ENCODE measurements at regions not wholly inside any gene's neighbourhood (a gene's known extent, or its start where the extent isn't known, plus 50 kb on each side); places are given as distances from the start of the nearest gene placed in this dataset.
"Not testable (repeated sequence)": the region's sequence is repeated elsewhere in the genome, so short reads cannot be mapped to it uniquely, and the experiment has no call there.

DNA sequence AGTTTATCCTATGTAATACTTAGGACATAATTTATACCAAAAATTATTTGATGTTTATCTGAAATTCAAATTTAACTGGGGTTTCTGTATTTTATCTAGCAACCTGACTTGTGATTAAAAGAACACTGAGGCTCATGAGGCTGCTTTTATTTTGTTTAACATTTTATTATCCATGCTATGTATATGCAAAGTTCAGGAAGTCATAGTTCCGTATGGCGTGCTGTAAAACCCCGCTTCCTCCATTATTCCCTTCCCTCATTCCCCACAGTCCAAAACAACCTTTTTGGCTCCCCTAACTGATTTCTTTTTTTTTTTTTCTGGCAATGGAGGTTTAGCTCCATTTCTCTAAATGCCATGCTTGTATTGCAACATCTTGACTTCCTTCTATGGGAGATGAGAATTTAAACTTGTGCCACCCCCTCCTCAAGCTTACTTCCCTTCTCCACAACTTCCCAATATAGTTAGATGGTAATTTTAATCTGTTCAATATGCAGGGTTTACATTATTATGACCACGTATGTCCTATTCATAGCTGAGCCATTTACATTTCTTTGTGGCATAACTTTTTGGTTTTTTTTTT, 138.0 kb upstream of the DNAH14 start:
- no peak for DNase-seq

DNA sequence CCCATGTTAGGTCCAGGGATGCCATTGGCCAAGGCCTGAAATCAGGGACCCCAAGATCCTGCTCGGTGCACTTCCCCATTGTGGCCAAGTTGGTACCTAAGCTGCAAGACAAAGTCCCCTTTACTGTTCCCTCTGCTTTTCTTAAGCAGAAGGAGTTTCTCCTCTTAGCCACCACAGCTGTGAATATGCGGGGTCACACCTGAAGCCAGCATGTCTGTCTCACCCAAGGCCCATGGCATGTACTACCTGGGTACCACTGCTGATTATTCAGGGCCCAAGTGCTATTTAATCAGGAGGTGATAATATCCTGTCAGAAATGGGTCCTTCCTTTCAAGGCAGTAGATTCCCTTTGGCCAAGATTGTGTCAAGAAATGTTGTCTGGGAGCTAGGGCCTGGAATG, 133.9 kb upstream of the DNAH14 start:
- no peak for DNase-seq

DNA sequence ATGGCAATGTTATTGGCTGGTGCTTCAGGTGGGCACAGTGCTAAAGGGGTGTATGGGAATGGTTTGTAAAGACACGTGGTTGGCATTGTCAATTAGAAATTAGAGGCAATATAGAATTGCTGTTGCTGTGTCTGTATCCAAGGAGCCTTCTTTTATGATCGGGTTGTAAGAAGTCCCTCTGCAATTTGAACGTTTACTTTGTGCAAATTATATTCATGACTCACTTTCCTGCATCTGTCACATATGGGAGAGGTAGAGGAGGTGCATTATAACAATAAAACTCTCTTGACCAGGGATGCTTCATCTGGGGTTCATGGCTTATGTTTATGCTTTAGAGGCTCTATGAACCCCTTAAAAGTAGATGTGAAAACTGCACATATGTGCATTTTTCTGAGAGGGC, 130.4 kb upstream of the DNAH14 start:
- DNase-seq = no peak

DNA sequence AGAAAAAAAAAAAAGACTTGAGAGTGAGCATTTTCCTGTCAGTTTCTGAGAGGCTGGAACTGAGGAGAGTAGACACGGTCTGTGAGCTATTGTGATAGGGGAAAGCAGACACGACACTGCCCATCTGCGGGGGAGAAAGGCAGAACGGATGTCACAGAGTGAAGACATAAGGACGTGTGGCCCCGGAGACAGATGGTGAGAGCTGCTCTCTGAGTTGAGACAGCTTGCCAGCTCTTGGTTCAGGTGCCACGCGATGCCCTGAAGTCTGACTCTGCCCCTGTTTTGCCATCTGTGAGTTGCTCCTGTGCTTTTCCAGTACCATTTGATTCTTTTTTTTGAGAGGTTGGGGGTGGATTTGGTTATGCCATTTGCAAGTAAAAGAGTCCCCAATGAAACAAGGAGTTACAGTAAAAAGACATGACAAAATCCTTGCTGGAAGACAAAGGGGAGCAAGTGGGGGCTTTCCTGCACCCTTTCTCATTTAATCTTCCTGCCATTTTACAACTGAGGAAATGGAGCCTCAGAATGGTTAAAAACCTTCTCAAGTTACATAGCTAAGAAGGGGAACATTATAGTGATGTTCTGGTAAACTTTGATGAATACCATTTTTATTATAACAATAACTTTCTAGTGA, 128.9 kb upstream of the DNAH14 start:
- no peak for DNase-seq

DNA sequence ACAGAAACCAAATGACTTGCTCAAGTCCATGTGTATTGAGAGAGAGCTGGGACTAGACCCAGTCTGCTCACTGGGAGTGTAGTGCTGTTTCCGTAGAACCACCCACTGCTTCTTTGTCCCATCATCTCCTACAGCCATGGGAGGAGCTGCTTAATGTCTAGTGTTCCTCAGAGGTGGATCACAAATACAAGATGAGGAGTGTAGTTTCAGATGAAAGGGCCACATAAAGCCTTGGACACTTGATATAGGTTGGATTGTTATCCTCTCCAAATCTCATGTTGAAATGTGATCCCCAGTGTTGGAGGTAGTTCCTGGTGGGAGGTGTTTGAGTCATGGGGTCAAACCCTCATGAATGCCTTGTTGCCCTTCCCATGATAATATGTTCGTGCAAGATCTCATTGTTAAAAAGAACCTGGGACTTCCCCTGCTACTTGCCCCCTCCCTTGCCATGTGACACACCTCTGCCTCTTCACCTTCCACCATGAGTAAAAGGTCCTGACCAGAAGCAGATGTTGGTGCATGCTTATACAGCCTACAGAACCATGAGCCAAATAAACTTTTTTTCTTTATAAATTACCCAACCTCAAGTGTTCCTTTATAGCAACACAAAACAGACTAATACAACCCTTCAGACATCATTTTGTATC, 127.5 kb upstream of the DNAH14 start:
- DNase-seq = no peak

DNA sequence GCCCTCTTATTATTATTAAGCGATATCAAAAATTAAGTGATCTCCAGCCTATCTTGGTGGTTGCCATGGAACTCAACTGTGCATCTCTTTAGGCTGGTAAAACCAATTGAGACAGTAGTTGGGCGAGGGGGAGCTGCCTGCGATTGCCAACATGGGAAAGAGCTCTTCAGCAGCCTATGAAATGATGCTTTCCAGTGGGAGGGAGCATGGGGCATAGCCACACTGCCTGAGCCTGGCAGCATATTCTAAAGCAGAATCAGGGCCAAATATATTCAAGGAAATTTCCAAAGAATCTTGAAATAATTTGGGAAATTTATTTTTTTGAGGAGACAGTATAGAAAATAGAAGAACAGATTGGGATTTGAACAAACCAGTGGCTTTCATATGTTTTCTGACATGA, 126.9 kb upstream of the DNAH14 start:
- no peak for DNase-seq

DNA sequence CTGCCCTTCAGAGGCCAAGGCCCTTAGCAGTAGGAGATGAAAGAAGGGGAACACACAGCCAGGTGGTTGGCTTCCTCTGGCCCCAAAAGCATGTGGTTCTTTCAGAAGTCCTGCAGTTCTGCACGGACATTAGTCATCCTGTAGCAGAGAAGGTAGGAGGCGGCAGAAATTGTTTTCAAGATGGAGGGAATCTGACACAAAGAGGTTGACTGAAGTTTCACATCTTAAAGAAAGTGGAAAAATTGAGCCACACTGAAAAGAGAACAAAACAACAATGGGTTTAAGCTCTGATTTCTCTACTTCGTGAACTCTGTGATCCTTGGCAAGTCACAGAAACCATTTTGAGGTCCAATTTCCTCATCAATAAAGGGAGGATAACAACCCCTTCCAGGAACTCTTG, 125.3 kb upstream of the DNAH14 start:
- no peak for DNase-seq

DNA sequence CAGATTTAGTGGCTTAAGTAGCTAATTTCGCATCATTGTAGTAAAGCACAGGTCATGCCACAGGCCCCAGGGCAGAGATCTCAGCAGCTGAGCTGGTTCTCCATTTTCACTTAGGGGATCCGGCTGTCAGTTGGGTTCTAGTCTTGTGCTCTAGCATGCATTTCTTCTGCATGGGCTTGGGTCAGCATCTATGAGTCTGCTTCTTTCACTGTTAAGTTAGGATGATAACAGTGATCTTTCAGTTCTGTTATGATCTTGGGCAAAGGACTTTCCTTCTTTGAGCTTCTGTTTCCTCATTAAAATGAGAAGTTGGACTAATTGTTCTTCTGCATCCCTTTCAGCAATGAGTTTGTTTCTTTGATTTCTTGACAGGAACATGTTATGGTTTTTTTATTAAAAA, 123.6 kb upstream of the DNAH14 start:
- no peak for DNase-seq

DNA sequence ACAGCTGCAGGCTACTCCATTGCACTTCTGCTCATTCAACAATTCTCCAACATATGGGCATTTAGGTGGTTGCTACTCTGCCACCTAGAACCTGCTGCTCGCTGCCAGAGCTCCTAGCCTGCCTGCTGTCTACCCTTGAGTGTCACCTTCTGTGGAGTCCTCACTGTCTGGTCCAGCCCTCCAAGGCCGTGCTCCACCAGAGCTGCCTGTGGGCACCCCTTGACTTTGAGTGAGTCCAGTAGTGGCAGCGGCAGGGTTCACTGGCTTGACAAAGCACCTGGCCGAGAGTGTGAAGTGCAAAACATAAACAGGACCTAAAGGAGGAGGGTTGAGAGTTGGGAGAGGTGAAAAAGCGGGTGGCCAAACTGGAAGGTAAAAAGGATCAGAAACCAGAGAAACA, 120.3 kb upstream of the DNAH14 start:
- no peak for DNase-seq

DNA sequence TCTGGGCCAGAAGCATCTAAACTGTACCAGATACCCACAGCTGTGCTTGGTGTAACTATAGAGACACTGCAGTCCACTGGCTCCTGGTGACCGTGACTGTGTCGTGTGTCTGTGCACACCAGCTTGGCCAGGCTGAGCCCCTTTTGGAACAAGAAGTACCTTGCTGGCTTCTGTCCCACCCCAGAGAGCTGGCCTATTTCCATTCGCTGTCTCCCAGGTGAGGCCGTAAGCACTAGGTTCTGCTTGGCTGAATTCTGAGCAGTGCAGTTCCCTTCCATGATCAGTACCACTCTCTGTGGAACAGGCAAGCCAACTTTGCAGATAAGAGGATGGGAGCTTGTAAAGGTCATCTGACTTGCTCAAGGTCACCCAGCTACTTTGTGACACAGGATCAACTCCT, 119.9 kb upstream of the DNAH14 start:
- DNase-seq = no peak

DNA sequence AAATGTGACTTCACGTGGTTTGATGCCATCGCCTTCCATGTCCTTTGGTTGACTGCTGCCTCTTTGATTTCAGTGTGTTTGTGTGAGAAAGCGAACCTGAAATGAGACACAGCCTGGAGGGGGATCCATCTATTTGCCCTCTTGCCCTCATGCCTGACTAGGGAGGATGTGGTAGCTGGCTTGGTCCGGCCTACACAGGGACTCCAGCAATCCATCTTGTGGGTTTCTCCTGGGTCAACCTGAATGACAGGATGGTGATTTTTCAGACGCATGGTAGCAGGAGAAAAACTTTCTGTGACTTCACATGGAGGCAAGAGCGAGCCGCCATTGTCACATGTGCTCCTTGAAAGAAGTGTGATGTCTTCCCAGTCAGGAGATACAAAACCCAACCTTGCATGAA, 117.9 kb upstream of the DNAH14 start:
- DNase-seq = no peak

DNA sequence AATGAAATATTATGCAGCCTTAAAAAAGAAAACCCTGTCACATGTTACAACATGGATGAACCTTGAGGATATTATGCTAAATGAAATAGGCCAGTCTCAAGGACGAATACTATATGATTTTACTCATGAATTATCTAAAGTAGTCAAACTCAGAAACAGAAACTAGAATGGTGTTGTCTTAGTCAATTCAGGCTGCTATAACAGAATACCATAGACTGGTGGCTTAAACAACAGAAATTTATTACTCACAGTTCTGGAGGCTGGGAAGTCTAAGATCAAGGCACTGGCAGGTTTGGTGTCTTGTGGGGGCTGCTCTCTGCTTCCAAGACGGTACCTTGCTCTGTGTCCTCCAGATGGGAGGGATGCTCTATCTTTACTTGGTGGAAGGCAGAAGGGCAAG, 113.8 kb upstream of the DNAH14 start:
- no peak for DNase-seq

DNA sequence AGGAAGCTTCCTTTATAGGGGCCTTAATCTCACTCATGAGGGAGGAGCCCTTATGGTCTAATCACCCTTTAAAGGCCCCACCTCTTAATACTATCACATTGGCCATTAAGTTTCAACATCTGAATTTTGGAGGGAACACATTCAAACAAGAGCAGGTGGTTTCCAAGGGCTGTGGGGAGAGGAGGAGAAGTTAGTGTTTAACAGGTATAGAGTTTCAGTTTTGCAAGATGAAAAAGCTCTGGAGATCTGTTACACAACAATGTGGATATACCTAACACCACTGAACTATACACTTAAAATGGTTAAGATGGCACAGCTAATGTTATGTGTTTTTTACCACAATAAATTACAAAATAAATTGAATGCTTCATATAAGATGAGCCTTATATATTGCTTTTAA, 113.4 kb upstream of the DNAH14 start:
- no peak for DNase-seq

DNA sequence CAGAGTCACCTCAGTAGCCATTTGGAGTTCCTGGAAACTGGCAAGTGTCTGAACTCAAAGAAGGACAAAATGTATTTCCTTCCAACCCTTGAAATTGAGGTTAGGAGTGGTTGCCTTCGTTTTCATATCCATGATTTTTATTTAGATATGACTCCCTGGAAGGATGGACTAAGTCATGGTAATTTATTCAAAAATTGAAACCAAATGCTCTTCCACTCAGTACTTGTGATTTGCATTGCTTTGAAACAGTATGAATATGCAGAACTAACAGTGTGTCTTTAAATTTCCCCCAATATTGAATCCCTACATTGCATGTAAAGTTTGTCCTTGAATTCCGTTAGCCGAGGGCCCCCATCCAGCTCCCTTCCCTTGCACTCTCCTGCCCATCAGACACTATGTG, 112.1 kb upstream of the DNAH14 start:
- DNase-seq = no peak

DNA sequence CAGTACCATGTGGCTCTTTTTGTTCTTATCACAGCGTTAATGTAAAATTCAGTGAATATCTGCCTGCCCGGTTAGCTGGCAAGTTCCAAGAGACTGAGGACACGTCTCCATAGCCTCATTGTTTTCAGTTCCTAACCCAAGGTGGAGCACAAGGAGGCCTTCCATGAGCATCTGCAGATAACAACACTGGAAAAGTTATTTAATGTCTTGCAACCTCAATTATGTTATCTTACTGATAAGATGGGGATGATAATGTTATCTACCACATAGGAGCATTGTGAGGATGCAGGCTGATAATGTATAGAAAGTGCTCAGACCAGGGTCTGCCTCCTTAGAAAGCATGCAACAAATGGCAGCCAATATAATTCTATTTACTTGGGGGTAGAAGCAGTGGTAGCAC, 109.6 kb upstream of the DNAH14 start:
- DNase-seq = no peak

DNA sequence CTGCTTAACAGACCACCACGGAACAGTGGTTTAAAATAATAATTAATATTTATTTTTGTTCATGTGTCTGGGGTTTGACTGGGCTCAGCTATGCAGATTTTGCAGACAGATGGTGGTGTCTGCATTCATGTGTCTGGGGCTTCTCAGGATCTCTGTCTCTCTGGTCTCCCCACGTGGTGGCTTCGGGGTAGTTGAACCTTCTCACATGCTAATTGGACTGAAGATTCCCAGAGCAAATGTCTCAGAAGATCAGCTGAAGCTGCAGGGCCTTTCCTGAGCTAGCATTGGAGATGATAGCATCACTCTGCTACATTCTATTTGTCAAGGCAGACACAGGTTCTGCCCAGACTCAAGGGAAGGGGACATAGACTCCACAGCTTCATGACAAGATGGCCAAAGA, 109.1 kb upstream of the DNAH14 start:
- no peak for DNase-seq

DNA sequence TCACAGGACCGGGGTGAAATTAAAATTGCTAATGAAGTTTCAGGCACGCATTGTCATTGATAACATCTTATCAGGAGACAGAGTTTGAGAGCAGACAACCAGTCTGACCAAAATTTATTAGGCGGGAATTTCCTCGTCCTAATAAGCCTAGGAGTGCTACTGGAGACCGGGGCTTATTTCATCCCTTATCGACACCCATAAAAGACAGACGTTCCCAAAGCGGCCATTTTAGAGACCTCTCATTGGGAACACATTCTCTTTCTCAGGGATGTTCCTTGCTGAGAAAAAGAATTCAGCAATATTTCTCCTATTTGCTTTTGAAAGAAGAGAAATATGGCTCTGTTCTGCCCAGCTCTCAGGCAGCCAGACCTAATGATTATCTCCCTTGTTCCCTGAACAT, 107.7 kb upstream of the DNAH14 start:
- not testable (repeated sequence) for DNase-seq

DNA sequence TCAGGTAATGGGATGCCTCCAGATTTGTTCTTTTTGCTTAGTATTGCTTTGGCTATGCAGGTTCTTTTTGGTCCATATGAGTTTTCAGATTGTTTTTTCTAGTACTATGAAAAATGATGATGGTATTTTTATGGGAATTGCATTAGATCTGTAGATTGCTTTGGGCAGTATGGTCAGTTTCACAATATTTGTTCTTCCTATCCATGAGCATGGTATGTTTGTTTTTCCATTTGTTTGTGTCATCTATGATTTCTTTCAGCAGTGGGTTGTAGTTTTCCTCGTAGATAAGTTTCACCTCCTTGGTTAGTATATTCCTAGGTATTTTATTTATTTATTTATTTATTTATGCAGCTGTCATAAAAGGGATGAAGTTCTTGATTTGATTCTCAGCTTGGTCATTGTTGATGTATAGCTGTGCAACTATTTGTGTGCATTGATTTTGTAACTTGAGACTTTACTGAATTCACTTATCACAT, 103.9 kb upstream of the DNAH14 start:
- DNase-seq = no peak

DNA sequence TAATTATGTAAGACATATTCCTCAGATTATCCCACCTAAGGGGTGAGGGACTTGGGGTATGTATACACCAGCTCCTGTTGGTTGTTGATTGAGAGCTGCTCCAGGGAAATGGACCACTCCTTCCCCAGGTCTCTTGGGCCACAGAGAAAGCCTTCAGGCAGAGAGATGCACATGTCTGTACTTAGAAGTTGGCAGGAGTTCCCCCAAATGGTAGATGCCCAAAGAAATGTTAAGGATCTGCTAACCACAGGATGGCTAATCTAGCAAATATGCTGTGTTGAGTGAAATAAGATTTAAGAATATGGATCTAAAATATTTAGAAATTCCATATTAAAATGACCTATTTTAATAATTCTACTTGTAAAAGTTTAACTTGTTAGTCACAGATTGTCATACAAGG, 100.8 kb upstream of the DNAH14 start:
- DNase-seq = no peak

DNA sequence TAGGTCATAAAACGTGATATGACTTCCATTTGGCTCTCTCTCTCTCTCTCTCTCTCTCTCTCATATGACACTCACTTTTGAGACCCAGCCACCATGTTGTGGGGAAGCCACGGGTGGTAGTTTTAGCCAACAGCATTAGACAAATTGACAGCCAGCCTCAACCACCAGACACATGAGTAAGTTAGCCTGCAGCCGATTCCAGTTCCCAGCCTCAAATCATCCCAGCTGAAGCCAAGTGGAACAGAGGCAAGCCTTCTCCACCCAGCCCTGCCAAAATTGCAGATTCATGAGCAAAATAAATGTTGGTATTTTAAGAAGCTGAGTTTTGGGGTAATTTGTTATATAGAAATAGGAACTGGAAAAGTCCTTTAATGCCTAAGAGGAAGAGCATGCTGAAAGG, 98.0 kb upstream of the DNAH14 start:
- no peak for DNase-seq

DNA sequence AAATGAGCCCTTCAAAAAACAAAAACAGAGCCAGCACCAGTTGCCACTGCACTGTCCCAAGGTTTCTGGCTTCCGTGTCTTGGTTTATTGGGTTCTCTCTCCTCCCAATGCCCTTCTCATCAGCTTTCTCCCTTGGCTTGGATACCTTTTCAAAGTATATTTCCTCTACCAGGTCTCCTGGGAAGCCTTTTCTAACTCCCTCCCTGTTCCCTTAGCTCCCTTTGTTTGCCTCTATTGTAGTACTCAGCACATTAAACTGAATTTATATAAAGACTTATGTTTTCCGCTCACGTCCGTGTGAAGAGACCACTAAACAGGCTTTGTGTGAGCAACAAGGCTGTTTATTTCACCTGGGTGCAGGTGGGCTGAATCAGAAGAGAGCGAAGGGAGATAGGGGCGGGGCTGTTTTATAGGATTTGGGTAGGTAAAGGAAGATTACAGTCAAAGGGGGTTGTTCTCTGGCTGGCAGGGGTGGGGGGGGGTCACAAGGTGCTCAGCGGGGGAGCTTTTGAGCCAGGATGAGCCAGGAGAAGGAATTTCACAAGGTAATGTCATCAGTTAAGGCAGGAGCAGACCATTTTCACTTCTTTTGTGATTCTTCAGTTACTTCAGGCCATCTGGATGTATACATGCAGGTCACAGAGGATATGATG, 89.7 kb upstream of the DNAH14 start:
- not testable (repeated sequence) for DNase-seq

DNA sequence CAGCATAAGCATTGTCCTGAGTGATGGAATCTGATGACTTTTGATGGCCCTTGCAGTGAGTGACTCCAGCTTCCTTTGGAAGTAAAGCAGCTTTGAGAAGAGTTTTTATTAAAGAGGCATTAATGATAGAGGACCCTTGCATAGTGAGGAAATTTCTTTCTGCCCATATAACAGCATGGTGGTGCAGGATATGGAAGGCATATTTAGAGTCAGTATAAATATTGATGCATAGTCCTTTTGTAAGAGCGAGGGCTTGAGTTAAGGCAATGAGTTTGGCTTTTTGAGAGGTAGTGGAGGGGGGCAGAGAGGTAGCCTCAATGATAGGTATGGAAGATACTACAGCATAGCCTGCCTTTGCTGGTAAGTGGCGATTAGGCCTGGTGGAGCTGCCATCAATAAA, 87.7 kb upstream of the DNAH14 start:
- DNase-seq = not testable (repeated sequence)

DNA sequence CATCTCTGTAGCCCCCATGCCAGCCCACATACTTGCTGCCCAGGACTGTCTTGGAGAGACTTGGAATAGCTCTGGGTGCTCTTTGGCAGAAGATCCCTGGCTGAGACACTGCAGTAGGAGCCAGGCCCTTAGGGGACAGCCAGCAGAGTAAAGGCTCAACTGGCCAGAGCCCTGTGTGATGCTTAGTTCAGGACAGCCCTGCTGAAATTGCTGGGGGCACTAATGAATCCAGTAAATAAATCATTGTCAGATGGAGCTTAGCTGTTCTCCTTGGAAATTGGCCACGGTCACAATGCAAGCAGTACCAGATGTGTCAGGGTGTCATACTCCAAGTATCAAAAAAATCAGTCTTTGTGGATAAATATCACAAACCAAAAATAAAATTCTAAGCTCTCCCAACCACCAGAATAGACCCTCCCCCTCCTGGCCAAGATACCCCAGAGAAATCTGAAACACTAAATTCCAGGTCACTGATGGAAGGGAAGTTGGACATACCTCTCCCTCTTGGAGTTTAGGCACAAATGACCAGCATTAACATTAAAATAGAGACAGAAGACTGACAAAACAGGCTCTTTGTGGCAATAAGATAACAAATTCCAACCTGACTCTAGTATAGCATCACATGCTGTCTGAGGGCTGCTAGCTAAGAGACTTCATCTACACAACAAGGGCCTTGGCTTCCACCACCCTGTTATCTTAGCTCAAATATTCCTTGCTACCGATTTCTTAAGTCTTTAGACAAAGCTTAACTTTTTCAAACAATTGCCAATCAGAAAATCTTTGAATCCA, 83.2 kb upstream of the DNAH14 start:
- DNase-seq = no peak
